SK-N-SH treated with all-trans-retinoic acid at 6 μM for 48 hours (cell line): ENCODE measurements at regions not wholly inside any gene's neighbourhood (a gene's known extent, or its start where the extent isn't known, plus 50 kb on each side); places are given as distances from the start of the nearest gene placed in this dataset.

Experiments
- ATAC-seq: fragments of 200-7000 bp; cut with Tn5 transposase; 3 replicates; pipeline ENCODE4 v1.9.1; 2020; ENCODE audit warnings: mild to moderate bottlenecking, moderate library complexity
- ARNTL ChIP-seq: fragments of 450-650 bp; formaldehyde crosslinking; IDR thresholded peaks from 2 replicates; pipeline ENCODE4 v1.5.0; 2020; ENCODE audit warnings: low read depth, mild to moderate bottlenecking, moderate library complexity, borderline replicate concordance
- BACH2 ChIP-seq: fragments of 250-450 bp; sonication (Bioruptor Pico); IDR thresholded peaks from 2 replicates; pipeline ENCODE4 v1.9.0; 2021; ENCODE audit warnings: mild to moderate bottlenecking, borderline replicate concordance
- CREB5 ChIP-seq: fragments of 250-450 bp; sonication (Bioruptor Pico); IDR thresholded peaks from 2 replicates; pipeline ENCODE4 v1.5.1; 2020; ENCODE audit warnings: low read depth, mild to moderate bottlenecking, moderate library complexity
- CSDC2 ChIP-seq: fragments of 250-450 bp; sonication (Bioruptor Pico); IDR thresholded peaks from 2 replicates; pipeline ENCODE4 v1.5.0; 2020; ENCODE audit warnings: mild to moderate bottlenecking, moderate library complexity
- CSRNP3 ChIP-seq: fragments of 250-450 bp; sonication (Bioruptor Pico); IDR thresholded peaks from 2 replicates; pipeline ENCODE4 v1.5.1; 2021; ENCODE audit warnings: mild to moderate bottlenecking, moderate library complexity
- ESRRG ChIP-seq: fragments of 250-450 bp; sonication (Bioruptor Pico); IDR thresholded peaks from 2 replicates; pipeline ENCODE4 v1.6.1; 2021; ENCODE audit warnings: mild to moderate bottlenecking
- GLIS3 ChIP-seq: fragments of 250-450 bp; sonication (Bioruptor Pico); IDR thresholded peaks from 2 replicates; pipeline ENCODE4 v1.5.0; 2020; ENCODE audit warnings: mild to moderate bottlenecking, moderate library complexity
- ISL1 ChIP-seq: fragments of 250-450 bp; sonication (Bioruptor Pico); IDR thresholded peaks from 2 replicates; pipeline ENCODE4 v2.1.2; 2022; ENCODE audit warnings: mild to moderate bottlenecking, moderate library complexity
- OSR1 ChIP-seq: fragments of 250-450 bp; sonication (Bioruptor Pico); IDR thresholded peaks from 2 replicates; pipeline ENCODE4 v1.8.0; 2022; ENCODE audit warnings: moderate library complexity, mild to moderate bottlenecking, inconsistent platforms
- PATZ1 ChIP-seq: fragments of 250-450 bp; sonication (Bioruptor Pico); IDR thresholded peaks from 2 replicates; pipeline ENCODE4 v1.8.0; 2020; ENCODE audit warnings: mild to moderate bottlenecking, moderate library complexity, borderline replicate concordance
- POU6F1 ChIP-seq: fragments of 250-450 bp; sonication (Bioruptor Pico); IDR thresholded peaks from 2 replicates; pipeline ENCODE4 v1.8.0; 2021; ENCODE audit warnings: low read depth, mild to moderate bottlenecking, moderate library complexity, borderline replicate concordance
- PPARA ChIP-seq: fragments of 250-450 bp; sonication (Bioruptor Pico); IDR thresholded peaks from 2 replicates; pipeline ENCODE4 v1.5.0; 2020; ENCODE audit warnings: mild to moderate bottlenecking, borderline replicate concordance
- RARB ChIP-seq: fragments of 250-450 bp; sonication (Bioruptor Pico); IDR thresholded peaks from 2 replicates; pipeline ENCODE4 v1.8.0; 2021; ENCODE audit warnings: mild to moderate bottlenecking, moderate library complexity
- SNAI2 ChIP-seq: fragments of 250-450 bp; sonication (Bioruptor Pico); IDR thresholded peaks from 2 replicates; pipeline ENCODE4 v1.5.0; 2020; ENCODE audit warnings: mild to moderate bottlenecking, moderate library complexity
- TCF4 ChIP-seq: fragments of 250-450 bp; sonication (Bioruptor Pico); IDR thresholded peaks from 2 replicates; pipeline ENCODE4 v1.8.0; 2021; ENCODE audit warnings: mild to moderate bottlenecking, moderate library complexity, borderline replicate concordance
- TOX ChIP-seq: fragments of 250-450 bp; sonication (Bioruptor Pico); IDR thresholded peaks from 2 replicates; pipeline ENCODE4 v1.8.0; 2021; ENCODE audit warnings: mild to moderate bottlenecking, moderate library complexity, borderline replicate concordance
- TSHZ2 ChIP-seq: fragments of 250-450 bp; sonication (Bioruptor Pico); IDR thresholded peaks from 2 replicates; pipeline ENCODE4 v1.5.0; 2020; ENCODE audit warnings: mild to moderate bottlenecking, moderate library complexity
- ZC3H10 ChIP-seq: fragments of 250-450 bp; sonication (Bioruptor Pico); IDR thresholded peaks from 2 replicates; pipeline ENCODE4 v1.5.1; 2021; ENCODE audit warnings: mild to moderate bottlenecking, moderate library complexity
- ZFP3 ChIP-seq: fragments of 250-450 bp; sonication (Bioruptor Pico); IDR thresholded peaks from 2 replicates; pipeline ENCODE4 v1.5.0; 2020; ENCODE audit warnings: mild to moderate bottlenecking, moderate library complexity
- ZFP30 ChIP-seq: fragments of 450-650 bp; formaldehyde crosslinking; IDR thresholded peaks from 2 replicates; pipeline ENCODE4 v1.5.0; 2022; ENCODE audit warnings: mild to moderate bottlenecking, moderate library complexity
- ZNF565 ChIP-seq: fragments of 450-650 bp; formaldehyde crosslinking; conservative IDR thresholded peaks from 2 replicates; pipeline ENCODE4 v1.5.0; 2020; ENCODE audit warnings: low read depth, mild to moderate bottlenecking, moderate library complexity
- ZNF70 ChIP-seq: fragments of 450-650 bp; formaldehyde crosslinking; IDR thresholded peaks from 2 replicates; pipeline ENCODE4 v1.5.0; 2020; ENCODE audit warnings: mild to moderate bottlenecking, moderate library complexity
- ZNF8 ChIP-seq: fragments of 450-650 bp; formaldehyde crosslinking; IDR thresholded peaks from 2 replicates; pipeline ENCODE4 v1.5.0; 2020; ENCODE audit warnings: mild to moderate bottlenecking, moderate library complexity

- TF ChIP-seq SNAI2 (CRISPR knock-in tag) (no peak), TSHZ2 (CRISPR knock-in tag) (peak; percentile 52; the same call in 1 of the 2 replicates)
These were observed 73.8 kb upstream of the FAM98A start for GRCh38 chr2:33672896-33673295.

GRCh38 chr2:33672389-33672788 lies 73.3 kb upstream of the FAM98A start:
- ATAC-seq: no peak; the same call in 2 of the 3 replicates
- TF ChIP-seq ARNTL (CRISPR knock-in tag) (0 out of 2 replicates have a peak, but pooled peaks have one; percentile 42), PPARA (CRISPR knock-in tag) (no peak), ZC3H10 (no peak), BACH2 (CRISPR knock-in tag) (0 out of 2 replicates have a peak, but pooled peaks have one; percentile 63), CSDC2 (CRISPR knock-in tag) (no peak), TOX (CRISPR knock-in tag) (no peak), ZFP3 (CRISPR knock-in tag) (no peak), SNAI2 (CRISPR knock-in tag) (peak; percentile 75; the same call in 1 of the 2 replicates), PATZ1 (CRISPR knock-in tag) (no peak), ISL1 (CRISPR knock-in tag) (peak; percentile 50), ZFP30 (CRISPR knock-in tag) (no peak), POU6F1 (CRISPR knock-in tag) (no peak; the same call in 1 of the 2 replicates), CREB5 (CRISPR knock-in tag) (no peak), OSR1 (CRISPR knock-in tag) (no peak), GLIS3 (CRISPR knock-in tag) (0 out of 2 replicates have a peak, but pooled peaks have one; percentile 21), CSRNP3 (CRISPR knock-in tag) (no peak), TCF4 (CRISPR knock-in tag) (peak; percentile 96), ZNF565 (peak; percentile 74), ZNF70 (CRISPR knock-in tag) (peak; percentile 57; the same call in 1 of the 2 replicates), RARB (no peak), ESRRG (0 out of 2 replicates have a peak, but pooled peaks have one; percentile 49), TSHZ2 (CRISPR knock-in tag) (peak; percentile 97), ZNF8 (CRISPR knock-in tag) (peak; percentile 38; the same call in 1 of the 2 replicates)

More at GRCh38 chr2:33672896-33673295, 73.8 kb upstream of the FAM98A start:
- no peak for ATAC-seq
